BLaER1 treated with 17β-estradiol and CSF1 and Interleukin-3, amounts not matched to agents 10 nM and 100 nM (cell line): ENCODE measurements at regions not wholly inside any gene's neighbourhood (a gene's known extent, or its start where the extent isn't known, plus 50 kb on each side); places are given as distances from the start of the nearest gene placed in this dataset.

Source experiments
- H3K27ac ChIP-seq, 11 experiments: shearing (Covaris generic); formaldehyde crosslinking; 2 replicates each; pipeline ENCODE4 v1.8.1; 2022
- H3K27me3 ChIP-seq, 11 experiments: shearing (Covaris generic); formaldehyde crosslinking; 2 replicates each; pipeline ENCODE4 v1.8.1; 2022
- H3K36me3 ChIP-seq, 11 experiments: shearing (Covaris generic); formaldehyde crosslinking; 2 replicates each; pipeline ENCODE4 v1.8.1; 2022
- H3K4me1 ChIP-seq, 10 experiments: shearing (Covaris generic); formaldehyde crosslinking; 2 replicates each; pipeline ENCODE4 v1.8.1; 2022
- H3K4me2 ChIP-seq, 11 experiments: shearing (Covaris generic); formaldehyde crosslinking; 2 replicates each; pipeline ENCODE4 v1.8.1; 2022
- H3K4me3 ChIP-seq, 10 experiments: shearing (Covaris generic); formaldehyde crosslinking; 2 replicates each; pipeline ENCODE4 v1.8.1; 2022
- H3K9ac ChIP-seq, 11 experiments: shearing (Covaris generic); formaldehyde crosslinking; 2 replicates each; pipeline ENCODE4 v1.8.1; 2022
- H3K9me3 ChIP-seq, 11 experiments: shearing (Covaris generic); formaldehyde crosslinking; replicated peaks in 1 of 11; 2 replicates each; pipeline ENCODE4 v1.8.1; 2022
- H4K20me1 ChIP-seq, 11 experiments: shearing (Covaris generic); formaldehyde crosslinking; 2 replicates each; pipeline ENCODE4 v1.8.1; 2022
- Cebpa-rat ChIP-seq, 11 experiments: shearing (Covaris generic); IDR thresholded peaks; 2 replicates each; pipeline ENCODE4 v1.8.1; 2022

GRCh38 chr6:11663519-11663918, 115.1 kb downstream of the ADTRP start:
- Histone ChIP-seq H3K4me2 (no peak overlapping the region), H4K20me1 (no peaks in the 10 kb centered on the region), H3K36me3 (no peaks in the 10 kb centered on the region), H3K9ac (no peak overlapping the region), H3K27me3 (no peaks in the 10 kb centered on the region), H3K4me1 (peaks cover 0 to 3% (median 0%) of the 10 kb centered on the region in 10 experiments; a peak in 1 of 20 replicates), H3K9me3 (peaks cover under 1 to 13% (median 9%) of the 10 kb centered on the region in 11 experiments; a peak in 15 of 22 replicates), H3K4me3 (no peak overlapping the region), H3K27ac (no peak overlapping the region)
- TF ChIP-seq Cebpa-rat (IDR thresholded peaks at IDR 0.05), result no peak
